ENCODE measurements at regions not wholly inside any gene's neighbourhood (a gene's known extent, or its start where the extent isn't known, plus 50 kb on each side); places are given as distances from the start of the nearest gene placed in this dataset.
"Not testable (repeated sequence)": the region's sequence is repeated elsewhere in the genome, so short reads cannot be mapped to it uniquely, and the experiment has no call there.

DNA sequence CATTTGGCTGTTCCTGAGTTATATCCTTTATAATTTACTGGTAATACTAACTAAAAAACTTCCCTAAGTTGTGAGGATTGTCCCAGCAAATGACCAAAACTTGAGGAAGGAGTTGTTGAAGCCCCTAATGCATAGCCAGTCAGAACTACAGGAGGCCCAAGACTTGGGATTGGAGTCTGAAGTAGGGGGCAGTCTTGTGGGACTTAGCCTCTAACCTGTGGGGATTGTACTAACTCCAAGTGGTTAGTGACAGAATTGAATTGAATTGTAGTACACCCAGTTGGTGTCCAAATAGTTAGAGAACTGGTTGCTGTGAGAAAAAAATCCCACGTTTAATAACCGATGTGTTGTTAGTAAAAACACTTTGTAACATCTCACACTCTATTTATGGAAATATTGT is 1506.3 kb downstream of the ADGRL3 start:
- no peak for DNase-seq (ENCODE audit: low read depth)

DNA sequence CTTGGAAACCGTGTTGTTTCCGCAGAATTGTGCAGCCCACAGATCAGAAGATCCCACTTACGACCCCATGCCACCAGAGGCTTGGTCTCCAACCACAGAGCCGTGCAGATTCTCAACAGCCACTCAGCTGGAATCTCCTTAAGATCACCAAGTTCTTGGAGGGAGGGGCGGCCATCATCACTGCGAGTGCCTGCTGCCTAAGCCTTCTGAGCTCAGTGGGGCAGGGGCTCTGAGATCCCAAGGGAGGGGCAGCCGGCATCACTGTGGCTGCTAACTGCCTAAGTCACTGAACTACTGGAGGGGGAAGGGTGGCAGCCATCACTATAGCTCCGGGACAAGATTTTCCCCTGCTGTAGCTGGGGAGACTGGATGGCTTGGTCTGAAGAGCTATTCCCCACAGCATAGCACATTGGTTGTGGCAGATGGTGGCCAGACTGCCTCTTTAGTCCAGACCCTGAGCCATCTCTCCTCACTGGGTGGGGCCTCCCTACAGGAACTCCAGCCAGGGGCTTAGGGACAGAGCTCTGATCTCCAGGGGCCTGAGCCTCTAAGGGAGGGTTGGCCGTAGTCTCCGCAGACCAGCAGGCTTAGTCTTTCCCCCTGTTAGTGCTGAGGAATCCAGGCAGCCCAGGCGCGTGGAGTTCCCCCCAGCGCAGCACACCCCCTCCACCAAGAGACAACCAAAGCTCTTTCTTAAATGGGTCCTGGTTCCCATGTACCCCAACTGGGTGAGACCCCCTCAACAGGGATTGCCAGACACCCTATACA is 1483.9 kb downstream of the ADGRL3 start:
- DNase-seq (ENCODE audit: low read depth): no peak

DNA sequence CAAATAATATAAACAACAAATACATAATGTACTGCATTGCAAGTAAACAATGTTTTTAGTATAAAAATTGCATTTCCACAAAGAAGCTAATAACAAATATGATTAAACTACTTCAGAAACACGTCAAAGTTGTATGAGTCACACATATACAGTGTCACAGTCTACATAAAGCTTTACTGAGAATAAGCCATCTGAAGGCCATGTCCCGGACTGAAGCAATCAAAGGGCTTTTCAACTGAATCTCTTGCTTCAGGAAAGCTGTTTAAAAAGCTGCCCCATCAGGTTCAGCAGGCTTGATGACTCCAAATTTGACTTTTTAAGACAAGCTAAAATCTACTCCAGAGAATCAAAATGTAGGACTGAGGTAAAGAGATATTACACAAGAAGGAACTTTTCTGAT is 1476.8 kb downstream of the ADGRL3 start:
- no peak for DNase-seq (ENCODE audit: low read depth)

DNA sequence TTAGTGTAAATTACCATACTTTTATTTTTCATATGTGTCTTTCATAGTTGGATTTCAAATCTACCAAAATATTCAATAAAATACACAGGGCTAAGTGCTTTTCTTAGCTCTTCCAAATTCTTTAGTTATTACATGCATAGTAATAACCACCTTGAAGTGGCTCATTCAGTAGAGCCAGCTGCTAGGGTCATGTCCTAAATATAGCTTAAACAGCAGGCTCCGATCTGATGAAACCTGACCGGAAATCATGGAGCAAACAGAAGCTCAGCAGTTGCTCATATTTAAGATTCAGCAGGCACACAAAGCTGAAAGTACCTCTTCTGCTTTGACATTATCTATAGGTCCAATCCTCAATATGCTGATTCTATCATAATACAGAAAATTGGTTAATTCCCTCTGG is 1470.4 kb downstream of the ADGRL3 start:
- peak; percentile 2 for DNase-seq (ENCODE audit: low read depth)

DNA sequence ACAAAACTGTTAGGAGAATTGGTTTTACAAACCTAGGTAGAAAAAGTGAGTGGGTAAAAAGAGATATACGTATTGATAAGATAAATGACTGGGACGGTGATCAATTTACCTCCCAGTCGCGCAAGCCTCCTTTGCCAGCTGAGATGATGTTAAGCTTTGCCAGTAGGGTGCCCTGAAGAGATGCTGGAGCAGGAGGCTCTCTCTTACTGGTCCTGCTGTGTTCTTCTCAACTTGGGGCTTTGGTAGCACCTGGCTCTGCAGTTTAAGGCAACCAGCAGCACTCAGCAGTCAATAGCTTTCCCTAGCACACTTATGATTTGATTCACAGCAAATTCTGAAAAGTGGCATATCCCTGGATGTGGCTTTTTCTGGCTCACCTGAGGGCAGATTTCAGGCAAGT is 1461.7 kb downstream of the ADGRL3 start:
- no peak for DNase-seq (ENCODE audit: low read depth)

DNA sequence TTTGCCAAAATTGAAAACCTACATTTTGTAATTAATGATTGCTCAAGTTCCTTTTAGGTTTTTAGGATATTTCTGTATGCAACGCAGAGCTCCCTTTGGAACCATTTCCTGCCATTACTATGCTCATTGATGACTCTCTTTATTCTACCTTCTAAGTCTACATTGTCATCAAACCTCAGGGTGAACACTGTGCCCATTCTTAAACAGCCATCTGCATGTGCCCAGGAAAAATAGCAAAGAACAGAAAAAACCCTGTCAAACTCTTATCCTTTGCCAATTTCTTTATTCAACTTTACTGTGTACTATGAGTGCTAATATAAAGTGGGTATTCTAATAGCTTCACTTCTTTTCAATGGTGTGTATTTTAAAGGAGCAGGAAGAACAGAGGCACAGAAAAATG is 1455.9 kb downstream of the ADGRL3 start:
- DNase-seq (ENCODE audit: low read depth): no peak

DNA sequence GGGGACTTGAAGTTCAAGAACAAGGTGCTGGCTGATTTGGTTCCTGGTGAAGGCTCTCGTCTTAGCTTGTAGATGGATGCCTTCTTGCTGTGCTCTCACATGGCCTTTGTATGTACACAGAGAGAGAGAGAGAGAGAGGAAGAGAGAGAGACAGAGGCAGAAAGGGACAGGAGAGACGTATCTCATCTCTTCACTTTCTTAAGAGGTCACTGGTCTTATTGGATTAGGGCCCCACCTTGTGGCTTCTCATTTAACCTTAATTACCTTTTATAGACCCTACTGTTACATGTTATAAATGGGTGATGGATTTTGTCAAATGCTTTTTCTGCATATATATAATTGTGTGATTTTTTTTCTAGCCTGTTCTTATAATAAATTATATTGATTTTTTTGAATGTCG is 1444.2 kb downstream of the ADGRL3 start:
- no peak for DNase-seq (ENCODE audit: low read depth)

DNA sequence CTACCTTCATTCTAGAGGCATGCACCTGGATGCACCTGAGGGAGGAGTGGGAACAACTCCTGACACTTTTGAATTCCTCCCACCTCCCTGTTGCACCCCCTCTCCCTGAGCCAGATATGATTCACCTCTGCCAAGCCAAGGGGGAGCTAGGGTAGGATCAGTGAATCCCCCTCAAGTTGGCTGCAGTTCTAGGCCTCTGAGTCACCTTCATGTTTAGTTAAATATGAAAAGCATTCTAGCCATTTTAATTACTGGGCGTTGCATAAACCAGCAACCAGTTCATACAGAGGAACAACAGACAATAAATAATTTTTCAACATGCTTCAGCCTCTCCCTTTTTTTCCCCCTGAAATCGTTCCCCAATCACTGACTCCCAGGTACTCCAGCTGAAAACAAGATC is 1440.2 kb downstream of the ADGRL3 start:
- DNase-seq (ENCODE audit: low read depth): no peak

GRCh38 chr4:62627671-62628070 is 1427.5 kb downstream of the ADGRL3 start:
- DNase-seq (ENCODE audit: low read depth): no peak

DNA sequence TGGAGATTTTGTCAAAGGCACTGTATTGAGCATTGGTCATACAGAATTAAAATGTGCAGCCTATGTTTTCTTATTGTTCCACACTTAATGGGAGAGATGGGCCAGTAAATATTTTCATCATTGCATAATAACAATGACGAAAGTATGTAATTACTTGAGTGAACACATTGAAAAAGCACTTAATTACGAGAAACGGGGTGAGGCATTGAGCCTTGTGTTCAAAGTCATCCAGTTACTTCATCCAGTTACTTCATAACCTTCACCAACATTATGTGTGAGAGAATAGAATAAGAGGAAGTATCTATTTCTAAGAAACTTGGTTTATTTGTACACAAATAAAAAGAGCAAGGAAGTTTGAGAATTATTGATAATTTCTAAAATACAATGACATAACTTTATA is 1427.0 kb downstream of the ADGRL3 start:
- no peak for DNase-seq (ENCODE audit: low read depth)

DNA sequence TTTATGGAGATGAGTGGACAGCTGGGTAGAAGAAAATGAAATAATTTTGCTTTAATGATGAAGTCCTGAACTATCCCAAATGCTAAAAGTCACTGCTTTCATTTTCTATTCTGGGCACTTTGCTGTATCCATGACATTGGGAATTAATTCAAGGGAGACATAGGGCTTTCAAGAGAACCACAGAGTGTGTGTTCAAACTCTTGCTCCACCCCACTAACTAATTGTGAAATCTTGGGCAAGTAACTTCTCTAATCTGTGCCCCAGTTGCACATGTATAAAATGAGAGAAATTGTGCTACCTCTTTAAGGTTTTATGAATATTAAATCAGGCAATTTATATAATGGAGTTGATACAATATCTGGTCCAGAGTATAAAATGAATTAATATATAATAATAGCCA is 1422.0 kb downstream of the ADGRL3 start:
- DNase-seq (ENCODE audit: low read depth): no peak

GRCh38 chr4:62619971-62620370 is 1419.8 kb downstream of the ADGRL3 start:
- DNase-seq (ENCODE audit: low read depth): no peak

DNA sequence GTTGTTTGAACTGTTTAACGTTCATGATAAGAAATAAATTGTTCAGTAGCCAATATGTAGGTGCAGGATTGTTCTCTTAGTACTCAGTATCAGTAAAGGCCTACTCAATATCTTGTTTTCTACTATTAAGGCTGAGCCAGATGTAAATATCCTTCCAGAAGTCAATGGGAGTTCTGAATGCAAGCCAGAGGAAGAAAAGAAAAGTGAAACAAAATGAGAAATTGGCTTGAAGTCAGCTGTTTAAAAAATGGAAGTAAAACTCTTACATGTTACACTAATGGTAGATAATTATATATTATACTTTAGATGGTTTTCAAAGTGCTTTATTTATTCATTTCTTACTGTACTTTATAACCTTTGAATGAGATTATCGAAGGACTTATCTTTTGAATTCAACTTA is 1417.9 kb downstream of the ADGRL3 start:
- no peak for DNase-seq (ENCODE audit: low read depth)

DNA sequence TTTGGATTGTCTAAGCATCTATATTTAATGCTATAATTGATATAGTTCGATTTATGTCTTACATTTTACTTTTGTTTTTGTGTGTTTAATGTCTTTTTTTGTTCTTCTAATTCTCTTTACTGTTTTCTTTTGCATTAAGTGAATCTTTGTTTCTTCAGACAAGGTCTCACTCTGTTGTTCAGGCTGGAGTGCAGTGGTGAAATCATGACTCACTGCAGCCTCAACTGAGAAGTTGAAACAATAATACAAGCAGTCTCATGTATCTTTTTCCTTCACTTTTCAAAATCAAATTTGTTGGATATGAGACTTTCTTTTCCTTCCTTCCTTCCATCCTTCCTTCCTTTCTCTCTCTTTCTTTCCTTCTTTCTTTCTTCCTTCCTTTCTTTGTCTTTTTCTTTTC is 1401.6 kb downstream of the ADGRL3 start:
- DNase-seq (ENCODE audit: low read depth): no peak

DNA sequence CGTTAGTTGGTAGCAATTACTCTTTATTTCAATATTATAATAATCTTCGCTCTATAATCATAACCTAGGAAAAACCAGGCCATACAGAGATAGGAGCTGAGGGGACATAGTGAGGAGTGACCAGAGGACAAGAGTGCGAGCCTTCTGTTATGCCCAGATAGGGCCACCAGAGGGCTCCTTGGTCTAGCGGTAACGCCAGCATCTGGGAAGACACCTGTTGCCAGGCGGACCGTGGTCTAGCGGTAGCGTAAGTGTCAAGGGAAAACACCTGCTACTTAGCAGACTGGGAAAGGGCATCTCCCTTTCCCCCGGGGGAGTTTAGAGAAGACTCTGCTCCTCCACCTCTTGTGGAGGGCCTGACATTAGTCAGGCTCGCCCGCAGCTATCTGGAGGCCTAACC is 1395.1 kb downstream of the ADGRL3 start:
- DNase-seq (ENCODE audit: low read depth): not testable (repeated sequence)

- no peak for DNase-seq (ENCODE audit: low read depth)
These were observed 1391.6 kb downstream of the ADGRL3 start for GRCh38 chr4:62591756-62592155.

GRCh38 chr4:62588671-62589070 is 1388.5 kb downstream of the ADGRL3 start:
- DNase-seq (ENCODE audit: low read depth): no peak

- DNase-seq (ENCODE audit: low read depth): no peak
These were observed 1371.4 kb downstream of the ADGRL3 start for GRCh38 chr4:62571494-62571893.

DNA sequence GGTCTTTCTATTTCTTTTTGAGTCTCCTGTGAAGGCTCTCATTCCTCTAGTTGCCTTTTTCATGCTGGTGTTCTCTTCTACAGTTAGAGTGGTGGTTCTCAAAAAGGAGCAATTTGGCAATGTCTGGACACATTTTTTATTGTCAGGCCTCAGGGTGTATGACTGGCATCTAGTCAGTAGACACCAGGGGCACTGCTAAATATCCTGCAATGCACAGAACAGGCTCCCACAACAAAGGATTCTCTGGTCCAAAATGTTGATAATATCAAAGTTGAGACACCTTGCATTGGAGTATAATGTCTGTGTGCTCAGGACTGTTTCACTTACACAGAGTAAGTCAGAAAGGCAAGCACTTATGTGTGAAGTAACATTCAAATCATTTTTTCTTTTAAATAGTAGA is 1360.7 kb downstream of the ADGRL3 start:
- DNase-seq (ENCODE audit: low read depth): no peak

DNA sequence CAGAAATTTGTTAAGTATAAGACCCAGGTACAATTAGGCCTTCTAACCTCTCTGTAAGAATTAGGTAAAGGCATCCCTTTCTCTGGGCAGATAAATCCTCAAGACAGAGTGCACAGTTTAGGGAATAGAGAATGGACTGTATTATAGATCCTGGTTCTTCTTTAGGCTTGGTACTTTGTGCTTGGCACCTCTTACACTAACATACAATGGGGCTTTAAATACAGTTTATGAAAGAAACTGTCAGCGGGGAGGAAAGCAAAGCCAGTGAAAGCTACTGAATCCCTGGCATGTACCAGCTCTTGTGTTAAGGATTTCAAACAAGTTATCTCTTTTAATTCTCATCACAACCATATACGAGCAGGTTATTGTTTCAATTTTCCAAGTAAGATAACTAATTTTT is 1350.0 kb downstream of the ADGRL3 start:
- no peak for DNase-seq (ENCODE audit: low read depth)

DNA sequence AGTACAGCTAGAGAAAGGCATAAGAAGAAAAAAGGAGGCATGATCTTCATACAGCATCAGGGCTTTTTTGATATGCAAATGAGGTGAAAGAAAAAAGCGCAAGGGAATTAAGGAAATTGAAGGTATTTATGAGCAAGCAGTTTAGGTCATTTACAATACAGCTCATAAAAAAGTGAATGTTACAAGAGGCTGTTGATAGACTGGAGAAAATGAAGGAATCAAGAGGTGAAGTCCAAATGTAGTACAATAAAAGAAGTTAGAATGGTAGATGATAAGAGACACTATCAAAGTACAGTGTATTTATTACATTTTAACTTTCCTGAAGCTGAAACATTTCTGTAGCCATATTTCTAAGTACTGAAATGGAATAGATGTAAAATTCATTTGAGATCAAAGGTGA is 1349.5 kb downstream of the ADGRL3 start:
- no peak for DNase-seq (ENCODE audit: low read depth)

DNA sequence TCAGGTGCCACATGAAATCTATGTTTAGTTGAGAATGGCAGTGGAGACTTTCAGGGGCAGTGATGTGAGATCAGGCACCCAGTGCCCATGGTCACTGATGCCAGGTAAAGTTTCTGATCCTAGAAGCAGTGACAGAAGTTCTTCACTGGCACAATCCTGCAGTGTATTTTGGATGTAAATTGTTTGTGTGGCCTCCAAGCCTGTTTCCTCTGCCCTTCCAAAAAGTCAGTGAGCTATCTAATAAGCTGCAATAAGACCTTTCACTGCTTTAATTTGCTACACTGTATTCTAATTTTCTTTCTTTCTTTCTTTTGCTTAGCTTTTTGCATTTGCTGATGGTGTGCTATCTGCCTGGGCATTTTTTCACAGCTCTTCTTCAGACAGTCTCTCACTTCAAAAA is 1348.6 kb downstream of the ADGRL3 start:
- DNase-seq (ENCODE audit: low read depth): no peak

- no peak for DNase-seq (ENCODE audit: low read depth)
These were observed 1348.0 kb downstream of the ADGRL3 start for GRCh38 chr4:62548108-62548524.

DNA sequence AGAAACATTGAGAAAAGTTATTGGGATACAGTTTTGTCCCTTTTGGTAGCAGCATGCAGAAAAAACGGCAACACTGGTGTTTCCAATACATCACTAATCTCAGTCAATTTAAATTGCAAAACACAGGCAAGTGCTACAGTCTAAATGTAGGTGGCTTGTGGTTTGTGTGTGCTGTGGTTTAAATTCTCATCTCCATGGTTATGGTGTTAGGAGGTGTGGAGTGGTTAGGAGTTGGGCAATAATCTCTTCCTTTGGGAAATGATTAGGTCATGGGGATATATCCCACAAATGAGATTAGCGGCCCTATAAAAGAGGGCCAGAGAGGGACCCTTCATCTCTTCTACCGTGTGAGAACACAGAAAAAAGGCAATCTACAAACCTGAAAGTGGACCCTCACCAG is 1344.3 kb downstream of the ADGRL3 start:
- no peak for DNase-seq (ENCODE audit: low read depth)
